ENCODE measurements at regions not wholly inside any gene's neighbourhood (a gene's known extent, or its start where the extent isn't known, plus 50 kb on each side); places are given as distances from the start of the nearest gene placed in this dataset.

- H3K4me1 Mint-ChIP-seq, result peaks cover 3% of the 10 kb centered on the region
- H3K36me3 Mint-ChIP-seq, result no peaks in the 10 kb centered on the region
- no peak overlapping the region for H3K27ac Mint-ChIP-seq
- peaks cover 6% of the 10 kb centered on the region for H3K9me3 Mint-ChIP-seq
- DNase-seq (ENCODE audit: low spot score in 2 of 2, unreplicated experiment in 2 of 2), result no peak
- no peak overlapping the region for H3K4me3 Mint-ChIP-seq
- peaks cover 2% of the 10 kb centered on the region for H3K27me3 Mint-ChIP-seq (ENCODE audit: low read depth)
- TF ChIP-seq, protein P1, sequence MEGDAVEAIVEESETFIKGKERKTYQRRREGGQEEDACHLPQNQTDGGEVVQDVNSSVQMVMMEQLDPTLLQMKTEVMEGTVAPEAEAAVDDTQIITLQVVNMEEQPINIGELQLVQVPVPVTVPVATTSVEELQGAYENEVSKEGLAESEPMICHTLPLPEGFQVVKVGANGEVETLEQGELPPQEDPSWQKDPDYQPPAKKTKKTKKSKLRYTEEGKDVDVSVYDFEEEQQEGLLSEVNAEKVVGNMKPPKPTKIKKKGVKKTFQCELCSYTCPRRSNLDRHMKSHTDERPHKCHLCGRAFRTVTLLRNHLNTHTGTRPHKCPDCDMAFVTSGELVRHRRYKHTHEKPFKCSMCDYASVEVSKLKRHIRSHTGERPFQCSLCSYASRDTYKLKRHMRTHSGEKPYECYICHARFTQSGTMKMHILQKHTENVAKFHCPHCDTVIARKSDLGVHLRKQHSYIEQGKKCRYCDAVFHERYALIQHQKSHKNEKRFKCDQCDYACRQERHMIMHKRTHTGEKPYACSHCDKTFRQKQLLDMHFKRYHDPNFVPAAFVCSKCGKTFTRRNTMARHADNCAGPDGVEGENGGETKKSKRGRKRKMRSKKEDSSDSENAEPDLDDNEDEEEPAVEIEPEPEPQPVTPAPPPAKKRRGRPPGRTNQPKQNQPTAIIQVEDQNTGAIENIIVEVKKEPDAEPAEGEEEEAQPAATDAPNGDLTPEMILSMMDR (IDR thresholded peaks at IDR 0.05; ENCODE audit: unreplicated experiment), result no peak
Measured at GRCh38 chr3:3305841-3306240, 126.3 kb upstream of the CRBN start.

DNA sequence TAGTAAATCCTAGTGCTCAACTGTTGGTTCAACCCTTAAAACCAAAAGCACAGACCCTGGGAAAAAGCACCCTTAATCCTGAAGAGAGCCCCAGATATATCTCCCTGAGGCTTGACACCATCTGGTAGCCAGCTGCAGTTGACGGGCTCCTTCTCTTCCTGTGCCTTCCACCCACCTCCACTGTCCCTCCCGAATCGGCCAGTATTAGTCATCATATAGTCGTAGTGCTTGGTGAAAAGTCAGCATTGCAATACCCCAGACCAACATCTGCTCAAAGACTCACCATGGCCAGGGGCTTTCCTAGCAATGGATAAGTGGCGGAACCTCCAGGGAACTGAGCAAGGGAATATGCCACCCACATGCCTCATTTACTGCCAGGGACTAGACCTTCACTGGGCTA is 125.6 kb upstream of the CRBN start:
- no peaks in the 10 kb centered on the region for H3K36me3 Mint-ChIP-seq
- H3K9me3 Mint-ChIP-seq, result peaks cover 6% of the 10 kb centered on the region
- H3K4me1 Mint-ChIP-seq, result peaks cover 3% of the 10 kb centered on the region
- peaks cover under 1% of the 10 kb centered on the region for H3K27me3 Mint-ChIP-seq (ENCODE audit: low read depth)
- no peak for DNase-seq (ENCODE audit: low spot score in 2 of 2, unreplicated experiment in 2 of 2)
- no peak overlapping the region for H3K4me3 Mint-ChIP-seq
- H3K27ac Mint-ChIP-seq, result no peak overlapping the region
- TF ChIP-seq, protein P1 (IDR thresholded peaks at IDR 0.05; ENCODE audit: unreplicated experiment), result no peak

GRCh38 chr3:3303636-3304035 is 124.1 kb upstream of the CRBN start:
- Mint-ChIP-seq H3K27me3 (ENCODE audit: low read depth) (no peaks in the 10 kb centered on the region), H3K4me3 (no peak overlapping the region), H3K27ac (no peak overlapping the region), H3K36me3 (no peaks in the 10 kb centered on the region), H3K9me3 (peaks cover 3% of the 10 kb centered on the region), H3K4me1 (peaks cover 3% of the 10 kb centered on the region)
- DNase-seq (ENCODE audit: low spot score in 2 of 2, unreplicated experiment in 2 of 2), result no peak
- TF ChIP-seq, protein P1 (IDR thresholded peaks at IDR 0.05; ENCODE audit: unreplicated experiment), result no peak

DNA sequence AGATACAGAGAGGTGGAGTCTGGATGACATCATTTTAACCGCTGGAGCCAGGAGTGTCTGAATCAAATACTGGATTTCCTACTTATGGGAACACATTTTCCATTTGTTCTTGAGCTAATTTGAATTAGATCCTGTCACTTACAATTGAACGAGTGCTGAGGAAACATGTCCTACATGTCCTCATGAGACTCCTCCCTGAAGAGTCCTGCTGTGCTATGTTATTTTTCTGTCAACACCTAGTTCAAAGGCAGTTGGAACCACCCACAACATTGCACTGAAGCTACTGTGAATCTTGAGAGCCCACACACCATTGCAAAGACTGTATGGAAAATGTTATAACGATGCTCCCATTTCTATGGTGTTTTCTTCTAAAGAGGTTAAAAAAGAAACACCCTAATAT is 123.5 kb upstream of the CRBN start:
- TF ChIP-seq, protein P1 (IDR thresholded peaks at IDR 0.05; ENCODE audit: unreplicated experiment), result no peak
- no peak for DNase-seq (ENCODE audit: low spot score in 2 of 2, unreplicated experiment in 2 of 2)
- Mint-ChIP-seq H3K4me1 (peaks cover 3% of the 10 kb centered on the region), H3K27ac (no peak overlapping the region), H3K4me3 (no peak overlapping the region), H3K36me3 (no peaks in the 10 kb centered on the region), H3K9me3 (no peaks in the 10 kb centered on the region), H3K27me3 (ENCODE audit: low read depth) (no peaks in the 10 kb centered on the region)

GRCh38 chr3:3301476-3301875 is 122.0 kb upstream of the CRBN start:
- TF ChIP-seq, protein P1 (IDR thresholded peaks at IDR 0.05; ENCODE audit: unreplicated experiment), result no peak
- Mint-ChIP-seq H3K4me1 (peaks cover 3% of the 10 kb centered on the region), H3K4me3 (no peak overlapping the region), H3K27me3 (ENCODE audit: low read depth) (no peaks in the 10 kb centered on the region), H3K36me3 (no peaks in the 10 kb centered on the region), H3K9me3 (no peaks in the 10 kb centered on the region), H3K27ac (no peak overlapping the region)
- DNase-seq (ENCODE audit: low spot score in 2 of 2, unreplicated experiment in 2 of 2), result no peak

GRCh38 chr3:3296979-3297381 is 117.5 kb upstream of the CRBN start:
- Mint-ChIP-seq H3K27me3 (ENCODE audit: low read depth) (no peaks in the 10 kb centered on the region), H3K4me1 (no peaks in the 10 kb centered on the region), H3K27ac (no peak overlapping the region), H3K9me3 (peaks cover 43% of the 10 kb centered on the region), H3K36me3 (peaks cover 14% of the 10 kb centered on the region), H3K4me3 (no peak overlapping the region)
- DNase-seq (ENCODE audit: low spot score in 2 of 2, unreplicated experiment in 2 of 2), result no peak
- TF ChIP-seq, protein P1 (IDR thresholded peaks at IDR 0.05; ENCODE audit: unreplicated experiment), result no peak

All from mesothelial cell of epicardium (in vitro differentiated cells).